GM13977 (cell line): ENCODE measurements at regions not wholly inside any gene's neighbourhood (a gene's known extent, or its start where the extent isn't known, plus 50 kb on each side); places are given as distances from the start of the nearest gene placed in this dataset.

Experiments used
- DNase-seq: peaks from one replicate; pipeline ENCODE4 v3.0.0; 2012; ENCODE audit warnings: low spot score
- in situ Hi-C: fragments of 300-500 bp; cut with MboI; formaldehyde crosslinking; loops from one replicate; pipeline ENCODE4 v1.12.0; 2022; ENCODE audit warnings: low sequenced_read_pairs, low pct_unique_long_range_greater_than_20kb, mixed read lengths, inconsistent platforms; ENCODE audit not compliant: unreplicated experiment
- TF ChIP-seq, protein P1 (sequence below): IDR thresholded peaks from 2 replicates; pipeline ENCODE4 v1.5.1; 2012; ENCODE audit warnings: mild to moderate bottlenecking, control low read depth; ENCODE audit not compliant: insufficient read depth; ENCODE audit errors: extremely low read depth, missing control alignments

GRCh38 chr11:119974467-119974866 lies 163.4 kb downstream of the TRIM29 start:
- in situ Hi-C loops = no loop called here
- DNase-seq = no peak
- TF ChIP-seq, protein P1, sequence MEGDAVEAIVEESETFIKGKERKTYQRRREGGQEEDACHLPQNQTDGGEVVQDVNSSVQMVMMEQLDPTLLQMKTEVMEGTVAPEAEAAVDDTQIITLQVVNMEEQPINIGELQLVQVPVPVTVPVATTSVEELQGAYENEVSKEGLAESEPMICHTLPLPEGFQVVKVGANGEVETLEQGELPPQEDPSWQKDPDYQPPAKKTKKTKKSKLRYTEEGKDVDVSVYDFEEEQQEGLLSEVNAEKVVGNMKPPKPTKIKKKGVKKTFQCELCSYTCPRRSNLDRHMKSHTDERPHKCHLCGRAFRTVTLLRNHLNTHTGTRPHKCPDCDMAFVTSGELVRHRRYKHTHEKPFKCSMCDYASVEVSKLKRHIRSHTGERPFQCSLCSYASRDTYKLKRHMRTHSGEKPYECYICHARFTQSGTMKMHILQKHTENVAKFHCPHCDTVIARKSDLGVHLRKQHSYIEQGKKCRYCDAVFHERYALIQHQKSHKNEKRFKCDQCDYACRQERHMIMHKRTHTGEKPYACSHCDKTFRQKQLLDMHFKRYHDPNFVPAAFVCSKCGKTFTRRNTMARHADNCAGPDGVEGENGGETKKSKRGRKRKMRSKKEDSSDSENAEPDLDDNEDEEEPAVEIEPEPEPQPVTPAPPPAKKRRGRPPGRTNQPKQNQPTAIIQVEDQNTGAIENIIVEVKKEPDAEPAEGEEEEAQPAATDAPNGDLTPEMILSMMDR = no peak

- TF ChIP-seq, protein P1 = no peak
- DNase-seq = no peak
- in situ Hi-C loops = no loop called here
Observed at GRCh38 chr11:119974051-119974450, 163.9 kb downstream of the TRIM29 start.

DNA sequence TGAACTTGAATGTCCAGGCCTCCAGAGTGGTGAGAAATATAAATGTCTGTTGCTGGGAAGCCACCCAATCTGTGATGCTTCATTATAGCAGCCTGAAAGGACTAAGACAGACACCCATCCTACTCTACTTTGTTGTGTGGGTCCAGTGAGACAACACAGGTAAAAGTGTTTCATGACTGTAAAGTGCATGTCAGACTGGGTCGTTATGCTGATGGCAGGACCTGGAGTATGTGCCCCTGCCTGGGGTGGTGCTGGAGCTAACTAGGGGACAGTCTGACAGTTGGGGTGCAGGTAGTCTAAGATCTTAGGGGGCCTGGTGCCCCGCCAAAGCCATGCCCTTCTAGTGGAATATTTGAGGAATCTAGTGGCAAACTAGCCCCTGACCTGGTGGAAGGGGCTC lies 165.6 kb downstream of the TRIM29 start:
- TF ChIP-seq, protein P1 = no peak
- in situ Hi-C loops = no loop called here
- DNase-seq = no peak

- DNase-seq = no peak
- TF ChIP-seq, protein P1 = no peak
Observed at GRCh38 chr11:119970555-119971304, 167.2 kb downstream of the TRIM29 start.

DNA sequence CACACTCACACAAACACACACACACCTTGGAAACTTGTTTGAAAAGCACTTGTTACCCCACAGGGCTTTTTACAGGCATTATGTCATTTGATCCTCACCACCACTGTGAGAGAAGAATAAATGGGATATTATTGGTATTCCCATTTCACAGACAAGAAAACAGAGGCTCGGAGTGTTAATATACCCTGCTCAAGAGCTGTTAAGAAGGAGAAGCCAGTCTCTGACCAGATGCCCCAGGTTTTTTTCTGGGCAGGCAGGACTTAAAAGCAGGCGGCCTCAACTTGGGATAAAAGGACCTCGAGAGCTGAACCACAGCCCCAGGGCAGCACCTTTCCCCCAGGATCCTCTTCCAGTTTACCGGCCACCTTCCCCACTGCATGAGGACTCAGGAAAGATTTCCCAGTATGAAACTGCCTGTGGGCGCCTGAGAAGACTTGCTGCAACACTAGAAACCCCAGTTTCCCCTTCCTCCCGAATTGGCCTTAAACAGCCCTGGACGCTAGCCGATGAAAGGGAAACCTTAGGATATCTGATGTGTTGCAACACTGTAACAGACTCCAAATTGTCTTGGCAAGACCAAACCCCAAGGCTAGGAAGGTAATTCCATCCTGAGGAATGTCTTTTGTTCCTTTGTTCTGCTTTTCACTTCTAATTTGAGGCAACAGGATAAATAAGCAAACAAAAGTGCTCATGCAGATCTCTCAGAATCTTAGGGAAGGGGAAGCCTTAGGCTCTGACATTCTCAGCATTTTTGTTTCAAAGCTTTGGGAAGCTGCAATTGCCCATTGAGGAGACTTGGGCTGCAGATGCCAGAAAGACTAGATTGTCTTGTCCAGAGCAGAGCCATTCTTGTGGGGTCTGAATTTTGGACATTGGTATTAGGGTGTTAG lies 173.5 kb downstream of the TRIM29 start:
- TF ChIP-seq, protein P1 = no peak
- in situ Hi-C loops = no loop called here
- no peak for DNase-seq

More at GRCh38 chr11:119970555-119971304, 167.2 kb downstream of the TRIM29 start:
- in situ Hi-C loops = no loop called here

GRCh38 chr11:119957951-119958350 lies 180.0 kb downstream of the TRIM29 start:
- DNase-seq = no peak
- in situ Hi-C loops = no loop called here
- TF ChIP-seq, protein P1 = no peak
